WTC11 (cell line): ENCODE measurements at regions not wholly inside any gene's neighbourhood (a gene's known extent, or its start where the extent isn't known, plus 50 kb on each side); places are given as distances from the start of the nearest gene placed in this dataset.

Source experiments
- ATAC-seq: fragments of 200-7000 bp; cut with Tn5 transposase; 2 replicates; pipeline ENCODE4 v1.10.0; 2021; ENCODE audit warnings: mild to moderate bottlenecking, moderate library complexity
- CTCF ChIA-PET: fragments of 300-600 bp; sonication (Branson Sonifier 250); formaldehyde crosslinking; loops from one replicate; lab custom pipeline; 2021; ENCODE audit warnings: antibody characterized with exemption; lab: Charles Lee
- POLR2A ChIA-PET: fragments of 350-600 bp; sonication (Branson Sonifier 250); formaldehyde crosslinking; loops from one replicate; lab custom pipeline; 2021; ENCODE audit warnings: antibody characterized with exemption; lab: Charles Lee
- DNase-seq: peaks from one replicate; pipeline ENCODE4 v3.0.0; 2021; ENCODE audit warnings: low spot score
- H3K27ac Mint-ChIP-seq: 2 replicates; pipeline ENCODE4 v1.8.0; 2021; ENCODE audit warnings: mixed read lengths
- H3K27me3 Mint-ChIP-seq: 2 replicates; pipeline ENCODE4 v1.8.0; 2021; ENCODE audit warnings: low read depth, mild to moderate bottlenecking, moderate library complexity, mixed read lengths
- H3K36me3 Mint-ChIP-seq: 2 replicates; pipeline ENCODE4 v1.8.0; 2021; ENCODE audit warnings: mixed read lengths
- H3K4me1 Mint-ChIP-seq: 2 replicates; pipeline ENCODE4 v1.8.0; 2022; ENCODE audit warnings: mixed read lengths
- H3K4me3 Mint-ChIP-seq: 2 replicates; pipeline ENCODE4 v1.8.0; 2021; ENCODE audit warnings: mild to moderate bottlenecking, moderate library complexity, mixed read lengths
- H3K9me3 Mint-ChIP-seq: 2 replicates; pipeline ENCODE4 v1.8.0; 2021; ENCODE audit warnings: mixed read lengths
- AFF4 ChIP-seq: sonication (generic); formaldehyde crosslinking; IDR thresholded peaks from 2 replicates; pipeline ENCODE4 v1.8.1; 2023; ENCODE audit warnings: mild to moderate bottlenecking, missing genetic modification reagents, borderline replicate concordance
- ATF2 ChIP-seq: sonication (generic); formaldehyde crosslinking; IDR thresholded peaks from 2 replicates; pipeline ENCODE4 v1.8.1; 2022; ENCODE audit warnings: low read depth, missing genetic modification reagents, borderline replicate concordance
- ELF4 ChIP-seq: sonication (generic); formaldehyde crosslinking; IDR thresholded peaks from 2 replicates; pipeline ENCODE4 v1.8.1; 2022; ENCODE audit warnings: low read depth, mild to moderate bottlenecking, moderate library complexity, missing genetic modification reagents
- ESRRA ChIP-seq: sonication (generic); formaldehyde crosslinking; IDR thresholded peaks from 2 replicates; pipeline ENCODE4 v1.8.1; 2022; ENCODE audit warnings: mild to moderate bottlenecking, missing genetic modification reagents, borderline replicate concordance
- ETV6 ChIP-seq: sonication (generic); formaldehyde crosslinking; IDR thresholded peaks from 2 replicates; pipeline ENCODE4 v1.8.1; 2022; ENCODE audit warnings: mild to moderate bottlenecking, missing genetic modification reagents
- FOXJ3 ChIP-seq: sonication (generic); formaldehyde crosslinking; IDR thresholded peaks from 2 replicates; pipeline ENCODE4 v1.9.0; 2021; ENCODE audit warnings: missing genetic modification reagents, mild to moderate bottlenecking, borderline replicate concordance
- FOXP1 ChIP-seq: sonication (generic); formaldehyde crosslinking; IDR thresholded peaks from 2 replicates; pipeline ENCODE4 v1.8.0; 2022; ENCODE audit warnings: missing genetic modification reagents, mild to moderate bottlenecking, moderate library complexity, borderline replicate concordance
- IRF2 ChIP-seq: sonication (generic); formaldehyde crosslinking; IDR thresholded peaks from 2 replicates; pipeline ENCODE4 v1.8.0; 2022; ENCODE audit warnings: low read depth, missing genetic modification reagents, borderline replicate concordance
- JAZF1 ChIP-seq: fragments of 250-450 bp; sonication (Bioruptor Pico); IDR thresholded peaks from 2 replicates; pipeline ENCODE4 v1.9.0; 2021; ENCODE audit warnings: moderate library complexity, mild to moderate bottlenecking, inconsistent platforms
- MYBL2 ChIP-seq: sonication (generic); formaldehyde crosslinking; IDR thresholded peaks from 2 replicates; pipeline ENCODE4 v1.8.1; 2023; ENCODE audit warnings: mild to moderate bottlenecking, moderate library complexity, missing genetic modification reagents
- NFATC4 ChIP-seq: fragments of 250-450 bp; sonication (Bioruptor Pico); IDR thresholded peaks from 2 replicates; pipeline ENCODE4 v1.9.0; 2021; ENCODE audit warnings: mild to moderate bottlenecking
- NR2C2 ChIP-seq: sonication (generic); formaldehyde crosslinking; IDR thresholded peaks from 2 replicates; pipeline ENCODE4 v1.8.0; 2022; ENCODE audit warnings: mild to moderate bottlenecking, missing genetic modification reagents
- OVOL2 ChIP-seq: fragments of 250-450 bp; sonication (Bioruptor Pico); IDR thresholded peaks from 2 replicates; pipeline ENCODE4 v1.9.0; 2021; ENCODE audit warnings: mild to moderate bottlenecking, borderline replicate concordance
- RELA ChIP-seq: sonication (generic); formaldehyde crosslinking; IDR thresholded peaks from 2 replicates; pipeline ENCODE4 v1.8.1; 2022; ENCODE audit warnings: missing genetic modification reagents, mild to moderate bottlenecking, borderline replicate concordance
- RORB ChIP-seq: fragments of 250-450 bp; sonication (Bioruptor Pico); IDR thresholded peaks from 2 replicates; pipeline ENCODE4 v1.9.0; 2021; ENCODE audit warnings: mild to moderate bottlenecking
- SOX15 ChIP-seq: fragments of 250-450 bp; sonication (Bioruptor Pico); IDR thresholded peaks from 2 replicates; pipeline ENCODE4 v1.9.0; 2021; ENCODE audit warnings: mild to moderate bottlenecking
- TCF7 ChIP-seq: sonication (generic); formaldehyde crosslinking; IDR thresholded peaks from 2 replicates; pipeline ENCODE4 v1.8.0; 2022; ENCODE audit warnings: mild to moderate bottlenecking, low read depth, missing genetic modification reagents, moderate library complexity
- TP53 ChIP-seq: sonication (generic); formaldehyde crosslinking; IDR thresholded peaks from 2 replicates; pipeline ENCODE4 v1.8.1; 2023; ENCODE audit warnings: mild to moderate bottlenecking, missing genetic modification reagents
- ZNF317 ChIP-seq: sonication (generic); formaldehyde crosslinking; IDR thresholded peaks from 2 replicates; pipeline ENCODE4 v1.8.1; 2023; ENCODE audit warnings: low read depth, mild to moderate bottlenecking, moderate library complexity, missing genetic modification reagents, borderline replicate concordance
- ZNF416 ChIP-seq: fragments of 250-450 bp; sonication (Bioruptor Pico); IDR thresholded peaks from 2 replicates; pipeline ENCODE4 v1.9.0; 2021; ENCODE audit warnings: mild to moderate bottlenecking, inconsistent platforms
- TF ChIP-seq, protein P1 (sequence below): fragments of 250-450 bp; sonication (Bioruptor Pico); conservative IDR thresholded peaks from 2 replicates; pipeline ENCODE4 v1.9.0; 2021; ENCODE audit warnings: mild to moderate bottlenecking
- TF ChIP-seq, protein P2 (sequence below): fragments of 250-450 bp; sonication (Bioruptor Pico); IDR thresholded peaks from 2 replicates; pipeline ENCODE4 v2.1.2; 2022; ENCODE audit warnings: mild to moderate bottlenecking, moderate library complexity
- TF ChIP-seq, protein P3 (sequence below): sonication (generic); formaldehyde crosslinking; IDR thresholded peaks from 2 replicates; pipeline ENCODE4 v1.8.1; 2022; ENCODE audit warnings: mild to moderate bottlenecking, moderate library complexity, missing genetic modification reagents

DNA sequence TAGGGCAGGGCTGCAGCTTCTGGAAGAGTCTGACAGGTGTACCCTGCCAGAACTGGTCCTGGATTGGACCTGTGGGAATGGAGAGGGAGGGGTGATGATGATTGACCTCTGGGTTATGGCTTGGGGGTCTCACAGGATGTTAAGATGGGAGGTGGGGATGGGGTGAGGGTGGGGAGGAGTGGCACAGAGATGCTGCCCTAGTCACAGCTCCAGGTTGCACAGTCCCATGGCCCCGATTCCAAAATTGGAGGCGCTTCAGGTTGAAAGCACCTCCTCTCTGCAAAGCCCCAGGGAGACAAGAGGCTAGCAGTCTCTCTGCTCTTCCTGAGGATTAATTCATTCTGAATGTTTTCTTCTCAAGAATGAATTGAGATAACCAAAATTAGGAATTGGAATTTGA lies 101.4 kb downstream of the FAM43A start:
- ATAC-seq (no peak), DNase-seq (no peak)
- Mint-ChIP-seq H3K4me1 (no peaks in the 10 kb centered on the region), H3K4me3 (no peak overlapping the region), H3K36me3 (no peaks in the 10 kb centered on the region), H3K27me3 (no peaks in the 10 kb centered on the region), H3K9me3 (peaks cover 4% of the 10 kb centered on the region; the same call in 1 of the 2 replicates), H3K27ac (no peak overlapping the region)
- ChIA-PET CTCF (no interaction called here), POLR2A (no interaction called here)
- TF ChIP-seq RORB (CRISPR knock-in tag): no peak
- TF ChIP-seq ATF2 (CRISPR knock-in tag): no peak
- no peak for TF ChIP-seq TP53 (CRISPR knock-in tag)
- TF ChIP-seq FOXJ3: no peak
- TF ChIP-seq FOXP1 (CRISPR knock-in tag): no peak
- TF ChIP-seq IRF2: no peak
- TF ChIP-seq ETV6: no peak
- TF ChIP-seq NR2C2 (CRISPR knock-in tag): no peak
- TF ChIP-seq SOX15 (CRISPR knock-in tag): no peak
- TF ChIP-seq AFF4: no peak
- TF ChIP-seq TCF7: no peak

GRCh38 chr3:194787650-194788049 lies 102.0 kb downstream of the FAM43A start:
- no peak for TF ChIP-seq JAZF1 (CRISPR knock-in tag)
- TF ChIP-seq MYBL2 (CRISPR knock-in tag): no peak
- TF ChIP-seq ATF2 (CRISPR knock-in tag): no peak
- no peak for TF ChIP-seq ESRRA
- Mint-ChIP-seq H3K4me3 (no peak overlapping the region), H3K4me1 (no peaks in the 10 kb centered on the region), H3K27ac (no peak overlapping the region), H3K9me3 (peaks cover 4% of the 10 kb centered on the region; the same call in 1 of the 2 replicates), H3K36me3 (no peaks in the 10 kb centered on the region), H3K27me3 (no peaks in the 10 kb centered on the region)
- POLR2A ChIA-PET: no interaction called here
- DNase-seq (no peak), ATAC-seq (no peak)
- CTCF ChIA-PET: no interaction called here

- ATAC-seq (no peak), DNase-seq (no peak)
- H3K27me3 Mint-ChIP-seq: no peaks in the 10 kb centered on the region
- ChIA-PET POLR2A (no interaction called here), CTCF (no interaction called here)
- peaks cover 7% of the 10 kb centered on the region for H3K36me3 Mint-ChIP-seq
- no peaks in the 10 kb centered on the region for H3K4me1 Mint-ChIP-seq
- H3K9me3 Mint-ChIP-seq: peaks cover 19% of the 10 kb centered on the region
- no peak overlapping the region for H3K4me3 Mint-ChIP-seq
- H3K27ac Mint-ChIP-seq: no peak overlapping the region
- no peak for TF ChIP-seq OVOL2 (CRISPR knock-in tag)
- TF ChIP-seq ZNF416 (CRISPR knock-in tag): no peak
- TF ChIP-seq, protein P1, sequence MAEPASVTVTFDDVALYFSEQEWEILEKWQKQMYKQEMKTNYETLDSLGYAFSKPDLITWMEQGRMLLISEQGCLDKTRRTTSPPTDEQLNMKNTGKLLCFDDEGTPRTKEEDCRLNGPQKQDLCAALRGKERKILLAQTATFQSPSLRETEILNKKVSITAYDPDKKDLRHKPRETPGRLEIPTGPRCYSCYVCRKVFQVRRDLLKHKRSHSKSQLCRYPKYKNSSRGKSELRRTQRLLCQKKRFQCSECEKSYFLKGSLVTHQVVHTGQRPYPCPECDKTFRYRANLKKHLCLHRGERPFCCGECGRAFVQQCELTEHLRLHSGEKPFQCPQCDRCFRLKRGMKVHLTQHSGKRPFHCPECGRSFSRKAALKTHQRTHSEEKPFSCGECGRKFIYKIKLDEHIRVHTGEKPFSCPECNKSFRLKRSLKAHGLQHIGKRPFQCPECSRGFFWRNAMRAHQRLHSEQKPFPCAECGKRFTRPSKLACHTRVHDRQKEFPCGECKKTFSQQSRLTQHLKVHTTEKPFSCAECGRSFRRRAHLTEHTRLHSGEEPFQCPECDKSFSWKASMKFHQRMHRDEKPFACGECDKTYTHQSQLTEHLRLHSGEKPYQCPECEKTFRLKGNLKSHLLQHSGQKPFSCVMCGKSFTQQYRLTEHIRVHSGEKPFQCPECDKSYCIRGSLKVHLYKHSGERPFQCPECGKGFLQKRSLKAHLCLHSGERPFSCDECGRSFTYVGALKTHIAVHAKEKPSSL: no peak
- TF ChIP-seq ZNF317 (CRISPR knock-in tag): no peak
- TF ChIP-seq FOXJ3: no peak
- TF ChIP-seq, protein P2, sequence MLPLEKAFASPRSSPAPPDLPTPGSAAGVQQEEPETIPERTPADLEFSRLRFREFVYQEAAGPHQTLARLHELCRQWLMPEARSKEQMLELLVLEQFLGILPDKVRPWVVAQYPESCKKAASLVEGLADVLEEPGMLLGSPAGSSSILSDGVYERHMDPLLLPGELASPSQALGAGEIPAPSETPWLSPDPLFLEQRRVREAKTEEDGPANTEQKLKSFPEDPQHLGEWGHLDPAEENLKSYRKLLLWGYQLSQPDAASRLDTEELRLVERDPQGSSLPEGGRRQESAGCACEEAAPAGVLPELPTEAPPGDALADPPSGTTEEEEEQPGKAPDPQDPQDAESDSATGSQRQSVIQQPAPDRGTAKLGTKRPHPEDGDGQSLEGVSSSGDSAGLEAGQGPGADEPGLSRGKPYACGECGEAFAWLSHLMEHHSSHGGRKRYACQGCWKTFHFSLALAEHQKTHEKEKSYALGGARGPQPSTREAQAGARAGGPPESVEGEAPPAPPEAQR (CRISPR knock-in tag): no peak
- TF ChIP-seq, protein P3, sequence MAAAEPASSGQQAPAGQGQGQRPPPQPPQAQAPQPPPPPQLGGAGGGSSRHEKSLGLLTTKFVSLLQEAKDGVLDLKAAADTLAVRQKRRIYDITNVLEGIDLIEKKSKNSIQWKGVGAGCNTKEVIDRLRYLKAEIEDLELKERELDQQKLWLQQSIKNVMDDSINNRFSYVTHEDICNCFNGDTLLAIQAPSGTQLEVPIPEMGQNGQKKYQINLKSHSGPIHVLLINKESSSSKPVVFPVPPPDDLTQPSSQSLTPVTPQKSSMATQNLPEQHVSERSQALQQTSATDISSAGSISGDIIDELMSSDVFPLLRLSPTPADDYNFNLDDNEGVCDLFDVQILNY (CRISPR knock-in tag): no peak
- TF ChIP-seq NFATC4 (CRISPR knock-in tag): no peak
- no peak for TF ChIP-seq RELA (CRISPR knock-in tag)
- no peak for TF ChIP-seq IRF2
- TF ChIP-seq ELF4 (CRISPR knock-in tag): no peak
- no peak for TF ChIP-seq MYBL2 (CRISPR knock-in tag)
These were observed 106.7 kb downstream of the FAM43A start for GRCh38 chr3:194792368-194792767.
